MM.1S (cell line): ENCODE measurements at regions not wholly inside any gene's neighbourhood (a gene's known extent, or its start where the extent isn't known, plus 50 kb on each side); places are given as distances from the start of the nearest gene placed in this dataset.

Experiments used
- DNase-seq: peaks from one replicate; pipeline ENCODE4 v3.0.0-alpha.2; 2015
- H2AFZ ChIP-seq: fragments of 300-600 bp; sonication (generic); 2 replicates; pipeline ENCODE4 v1.6.0; 2016; ENCODE audit warnings: antibody characterized with exemption, low read length
- H3F3A ChIP-seq: fragments of 300-600 bp; sonication (generic); 2 replicates; pipeline ENCODE4 v1.6.1; 2016; ENCODE audit warnings: mild to moderate bottlenecking, antibody characterized with exemption, low read length, moderate library complexity, mixed read lengths; ENCODE audit not compliant: insufficient read depth
- H3K27ac ChIP-seq: fragments of 300-600 bp; sonication (generic); 2 replicates; pipeline ENCODE4 v1.5.1; 2016; ENCODE audit warnings: mild to moderate bottlenecking, low read length
- H3K27me3 ChIP-seq: fragments of 300-600 bp; sonication (generic); replicated peaks from 2 replicates; pipeline ENCODE4 v1.6.0; 2016; ENCODE audit warnings: low read length; ENCODE audit not compliant: insufficient read depth
- H3K36me3 ChIP-seq: fragments of 300-600 bp; sonication (generic); replicated peaks from 2 replicates; pipeline ENCODE4 v1.6.1; 2016; ENCODE audit warnings: mild to moderate bottlenecking, low read length, mixed read lengths; ENCODE audit not compliant: insufficient read depth
- H3K4me1 ChIP-seq: fragments of 300-600 bp; sonication (generic); 2 replicates; pipeline ENCODE4 v1.6.1; 2016; ENCODE audit warnings: low read length, mixed read lengths
- H3K4me2 ChIP-seq: fragments of 300-600 bp; sonication (generic); 2 replicates; pipeline ENCODE4 v1.6.0; 2016; ENCODE audit warnings: low read depth, low read length
- H3K4me3 ChIP-seq: fragments of 300-600 bp; sonication (generic); 2 replicates; pipeline ENCODE4 v1.5.1; 2016; ENCODE audit warnings: low read length, mixed read lengths
- H3K79me2 ChIP-seq: fragments of 300-600 bp; sonication (generic); 2 replicates; pipeline ENCODE4 v1.6.1; 2016; ENCODE audit warnings: mixed run types, low read length, mixed read lengths
- H3K9ac ChIP-seq: fragments of 300-600 bp; sonication (generic); 2 replicates; pipeline ENCODE4 v1.6.1; 2016; ENCODE audit warnings: low read length, mixed read lengths
- H3K9me2 ChIP-seq: fragments of 300-600 bp; sonication (generic); replicated peaks from 2 replicates; pipeline ENCODE4 v1.6.1; 2016; ENCODE audit warnings: mild to moderate bottlenecking, low read length, mixed read lengths; ENCODE audit not compliant: insufficient read depth
- H3K9me3 ChIP-seq: fragments of 300-600 bp; sonication (generic); replicated peaks from 2 replicates; pipeline ENCODE4 v1.6.1; 2016; ENCODE audit warnings: mild to moderate bottlenecking, low read length, mixed read lengths; ENCODE audit not compliant: insufficient read depth
- H4K20me1 ChIP-seq: fragments of 300-600 bp; sonication (generic); 2 replicates; pipeline ENCODE4 v1.6.1; 2016; ENCODE audit warnings: mild to moderate bottlenecking, low read length, moderate library complexity, mixed read lengths; ENCODE audit not compliant: insufficient read depth
- EZH2 ChIP-seq: fragments of 300-600 bp; sonication (generic); optimal IDR thresholded peaks from 2 replicates; pipeline ENCODE3; 2017; ENCODE audit warnings: low read depth, mild to moderate bottlenecking, antibody characterized with exemption, low read length, mixed read lengths
- EZH2phosphoT487 ChIP-seq: fragments of 300-600 bp; sonication (generic); IDR thresholded peaks from 2 replicates; pipeline ENCODE4 v1.6.1; 2018; ENCODE audit warnings: antibody characterized with exemption, low read length
- TF ChIP-seq, protein P1 (sequence below): fragments of 300-600 bp; sonication (generic); IDR thresholded peaks from 2 replicates; pipeline ENCODE4 v1.5.1; 2016; ENCODE audit warnings: antibody characterized with exemption, low read length, mixed read lengths

DNA sequence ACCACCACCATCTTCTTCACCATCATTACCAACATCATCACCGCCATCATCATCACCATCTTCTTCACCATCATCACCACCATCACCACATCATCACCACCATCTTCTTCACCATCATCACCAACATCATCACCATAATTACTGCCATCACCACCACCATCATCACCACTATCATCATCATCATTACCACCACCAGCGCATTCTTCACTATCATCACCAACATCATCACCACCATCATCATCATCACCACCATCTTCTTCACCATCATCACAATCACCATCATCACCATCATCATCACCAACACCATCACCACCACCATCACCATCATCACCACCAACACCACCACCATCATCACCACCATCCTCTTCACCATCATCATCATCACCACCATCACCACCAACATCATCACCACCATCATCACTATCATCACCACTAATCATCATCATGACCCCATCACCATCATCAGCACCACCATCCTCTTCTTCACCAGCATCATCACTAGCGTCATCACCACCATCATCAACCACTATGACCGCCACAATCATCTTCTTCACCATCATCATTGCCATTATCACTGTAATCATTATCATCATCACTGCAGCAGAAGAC is 303.8 kb downstream of the CTTN start:
- no peaks in the 10 kb centered on the region for H3F3A ChIP-seq
- no peak overlapping the region for H3K9ac ChIP-seq
- H2AFZ ChIP-seq = no peak overlapping the region
- no peaks in the 10 kb centered on the region for H3K36me3 ChIP-seq
- H3K9me3 ChIP-seq = no peaks in the 10 kb centered on the region
- H3K4me3 ChIP-seq = no peak overlapping the region
- DNase-seq = no peak
- peaks cover 34% of the 10 kb centered on the region for H3K27me3 ChIP-seq
- H4K20me1 ChIP-seq = no peaks in the 10 kb centered on the region
- H3K9me2 ChIP-seq = no peaks in the 10 kb centered on the region
- TF ChIP-seq EZH2 = no peak
- TF ChIP-seq, protein P1, sequence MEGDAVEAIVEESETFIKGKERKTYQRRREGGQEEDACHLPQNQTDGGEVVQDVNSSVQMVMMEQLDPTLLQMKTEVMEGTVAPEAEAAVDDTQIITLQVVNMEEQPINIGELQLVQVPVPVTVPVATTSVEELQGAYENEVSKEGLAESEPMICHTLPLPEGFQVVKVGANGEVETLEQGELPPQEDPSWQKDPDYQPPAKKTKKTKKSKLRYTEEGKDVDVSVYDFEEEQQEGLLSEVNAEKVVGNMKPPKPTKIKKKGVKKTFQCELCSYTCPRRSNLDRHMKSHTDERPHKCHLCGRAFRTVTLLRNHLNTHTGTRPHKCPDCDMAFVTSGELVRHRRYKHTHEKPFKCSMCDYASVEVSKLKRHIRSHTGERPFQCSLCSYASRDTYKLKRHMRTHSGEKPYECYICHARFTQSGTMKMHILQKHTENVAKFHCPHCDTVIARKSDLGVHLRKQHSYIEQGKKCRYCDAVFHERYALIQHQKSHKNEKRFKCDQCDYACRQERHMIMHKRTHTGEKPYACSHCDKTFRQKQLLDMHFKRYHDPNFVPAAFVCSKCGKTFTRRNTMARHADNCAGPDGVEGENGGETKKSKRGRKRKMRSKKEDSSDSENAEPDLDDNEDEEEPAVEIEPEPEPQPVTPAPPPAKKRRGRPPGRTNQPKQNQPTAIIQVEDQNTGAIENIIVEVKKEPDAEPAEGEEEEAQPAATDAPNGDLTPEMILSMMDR = no peak
- TF ChIP-seq EZH2phosphoT487 = no peak
- no peak overlapping the region for H3K27ac ChIP-seq
- no peaks in the 10 kb centered on the region for H3K4me1 ChIP-seq
- H3K4me2 ChIP-seq = no peak overlapping the region
- no peaks in the 10 kb centered on the region for H3K79me2 ChIP-seq

DNA sequence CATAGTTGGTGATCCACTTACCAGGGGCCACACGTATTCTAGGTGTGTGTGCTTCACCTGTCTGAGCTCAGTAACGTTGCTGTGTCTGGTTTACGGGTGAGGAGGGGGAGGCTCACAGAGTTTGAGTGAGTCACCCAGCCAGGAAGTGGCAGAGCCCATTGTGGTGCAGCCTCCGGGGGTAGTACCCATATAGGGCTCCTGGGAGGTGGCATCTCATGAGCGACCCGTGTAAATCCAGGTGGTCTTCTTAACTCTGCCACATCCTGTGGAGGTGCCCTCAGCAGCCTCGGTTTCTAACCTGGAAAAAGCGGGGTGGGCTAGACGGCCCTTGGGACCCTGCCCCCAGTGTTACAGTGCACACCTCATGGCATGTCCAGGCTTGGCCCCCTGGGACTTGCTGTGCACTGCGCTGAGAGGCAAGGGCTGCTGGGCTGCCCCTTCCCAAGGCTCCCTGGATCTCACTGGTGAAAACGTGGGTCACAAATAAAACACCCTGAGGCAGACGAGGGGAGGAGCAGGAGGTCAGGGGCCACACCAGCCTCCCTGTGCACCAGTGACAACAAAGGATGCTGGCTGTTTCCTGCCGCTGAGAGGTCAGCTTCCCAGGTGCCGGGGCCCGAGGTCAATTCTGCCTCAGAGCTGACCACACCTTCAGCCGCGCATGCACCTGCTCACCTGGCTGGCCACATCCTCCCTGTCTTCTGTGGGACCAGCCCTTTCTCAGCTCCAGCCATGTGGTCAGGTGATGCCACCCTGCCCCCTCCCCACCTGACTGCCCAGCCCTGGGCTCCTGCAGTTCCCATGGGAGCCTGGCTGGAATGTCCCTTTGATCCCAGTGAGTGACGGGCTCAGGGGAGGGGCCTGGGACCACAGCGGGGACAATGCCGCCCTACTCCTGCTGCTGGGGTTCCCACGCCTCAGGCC is 305.1 kb downstream of the CTTN start:
- H3K36me3 ChIP-seq = no peaks in the 10 kb centered on the region
- DNase-seq = no peak
- no peak overlapping the region for H3K27ac ChIP-seq
- H3K9ac ChIP-seq = no peak overlapping the region
- no peaks in the 10 kb centered on the region for H3K9me3 ChIP-seq
- TF ChIP-seq, protein P1 = no peak
- TF ChIP-seq EZH2 (no peak), EZH2phosphoT487 (no peak)
- H3K27me3 ChIP-seq = peaks cover 33% of the 10 kb centered on the region
- H3K4me2 ChIP-seq = no peak overlapping the region
- H3K79me2 ChIP-seq = no peaks in the 10 kb centered on the region
- H3K9me2 ChIP-seq = no peaks in the 10 kb centered on the region
- H3K4me1 ChIP-seq = no peaks in the 10 kb centered on the region
- no peaks in the 10 kb centered on the region for H3F3A ChIP-seq
- H4K20me1 ChIP-seq = no peaks in the 10 kb centered on the region
- no peak overlapping the region for H3K4me3 ChIP-seq
- H2AFZ ChIP-seq = no peak overlapping the region

DNA sequence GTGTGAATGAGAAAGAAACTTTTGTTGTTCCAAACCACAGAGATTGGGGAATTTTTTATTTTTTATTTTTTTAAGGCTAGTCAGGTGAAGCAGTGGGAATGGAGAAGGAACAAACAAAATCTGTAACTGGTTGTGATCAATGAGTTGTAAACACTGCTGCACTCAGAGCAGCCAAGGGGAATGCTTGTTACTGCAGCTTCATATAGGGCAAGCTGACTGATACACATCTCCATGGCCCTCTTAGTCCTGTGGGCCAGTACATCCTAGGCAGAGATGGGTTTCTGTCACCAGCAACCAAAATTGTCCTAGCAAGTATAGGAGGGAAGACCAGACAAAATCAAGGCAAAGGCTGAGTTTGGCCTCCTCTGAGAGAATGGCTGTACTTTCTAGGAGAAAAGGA is 306.8 kb downstream of the CTTN start:
- H3K27ac ChIP-seq = no peak overlapping the region
- TF ChIP-seq, protein P1 = no peak
- TF ChIP-seq EZH2phosphoT487 = no peak
- TF ChIP-seq EZH2 = no peak
- no peak overlapping the region for H2AFZ ChIP-seq
- no peak for DNase-seq
- no peak overlapping the region for H3K9ac ChIP-seq
- no peaks in the 10 kb centered on the region for H3K4me1 ChIP-seq
- no peaks in the 10 kb centered on the region for H3K36me3 ChIP-seq
- H4K20me1 ChIP-seq = no peaks in the 10 kb centered on the region
- H3K27me3 ChIP-seq = peaks cover 38% of the 10 kb centered on the region
- no peaks in the 10 kb centered on the region for H3K9me3 ChIP-seq
- no peaks in the 10 kb centered on the region for H3K79me2 ChIP-seq
- H3K4me3 ChIP-seq = no peak overlapping the region
- no peaks in the 10 kb centered on the region for H3F3A ChIP-seq
- no peaks in the 10 kb centered on the region for H3K9me2 ChIP-seq
- H3K4me2 ChIP-seq = no peak overlapping the region
